ENCODE measurements at regions not wholly inside any gene's neighbourhood (a gene's known extent, or its start where the extent isn't known, plus 50 kb on each side); places are given as distances from the start of the nearest gene placed in this dataset.

DNA sequence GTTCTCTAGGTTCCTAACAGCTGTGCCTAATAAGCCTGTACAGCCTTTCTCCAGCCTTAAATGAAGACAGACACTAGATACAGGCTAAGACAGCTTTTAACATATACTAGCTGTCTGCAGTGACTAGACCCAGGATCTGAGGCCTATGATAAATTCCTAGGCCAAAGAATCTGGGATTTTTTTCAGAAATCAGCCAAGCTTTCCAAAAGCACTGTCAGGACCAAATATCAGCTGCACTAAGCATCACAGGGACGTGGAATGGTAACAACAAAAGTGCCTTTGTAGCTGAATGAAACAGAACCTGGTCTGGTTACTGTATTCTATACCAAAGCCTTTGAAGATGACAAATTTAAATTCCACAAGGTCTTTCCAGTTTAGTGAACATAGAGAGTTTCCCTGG lies 77.9 kb upstream of the DOCK9 start:
- no peak overlapping the region for H3K27ac ChIP-seq (ENCODE audit: insufficient read depth, low read length)
- no peak overlapping the region for H3K18ac ChIP-seq (ENCODE audit: low read depth, low read length)
- H3K9ac ChIP-seq (ENCODE audit: low read depth, low read length) = no peak overlapping the region
- H3K9me1 ChIP-seq (ENCODE audit: insufficient read depth, low read length) = no peaks in the 10 kb centered on the region; the same call in 1 of the 2 replicates
- H3K4me2 ChIP-seq (ENCODE audit: low read depth, low read length) = no peak overlapping the region
- DNase-seq = no peak
- no CpG with 5 or more reads among the region's 1 CpG for WGBS, 2 experiments (ENCODE audit: extremely low coverage in 2 of 2, insufficient read length in 1 of 2)
- dilution Hi-C loops (cut with HindIII; ENCODE audit: low sequenced_read_pairs, unreplicated experiment) = no loop called here
- peaks cover 2 to 27% of the 10 kb centered on the region in 2 experiments; a peak in 3 of 4 replicates for H3K79me1 ChIP-seq (ENCODE audit: low read depth in 1 of 2, low read length in 2 of 2)
- POLR2A ChIA-PET (ENCODE audit: unreplicated experiment) = no interaction called here
- no peak overlapping the region for H2BK20ac ChIP-seq (ENCODE audit: low read depth, low read length)
- no peaks in the 10 kb centered on the region for H4K20me1 ChIP-seq (ENCODE audit: insufficient read depth, low read length)
- no peak overlapping the region for H2BK120ac ChIP-seq (ENCODE audit: low read depth, low read length)
- H3K36me3 ChIP-seq (ENCODE audit: control insufficient read depth, insufficient read depth, low read length) = no peaks in the 10 kb centered on the region
- intact Hi-C loops (cut with micrococcal nuclease) = no loop called here
- H3K4me3 ChIP-seq (ENCODE audit: insufficient read depth, low read depth, low read length) = no peak overlapping the region
- CTCF ChIA-PET = interaction anchor here (0.6 to 1.3 kb wide), 3 partner anchors 9 to 42 kb away, joined by 3 read pairs; no protein-coding TSS in a partner anchor
- no peak overlapping the region for H4K5ac ChIP-seq (ENCODE audit: low read depth, low read length)
- H3K9me3 ChIP-seq (ENCODE audit: control insufficient read depth, insufficient read depth, low read length) = no peaks in the 10 kb centered on the region
- in situ Hi-C loops (cut with MboI; ENCODE audit: low sequenced_read_pairs) = no loop called here
- H2BK15ac ChIP-seq (ENCODE audit: low read depth, low read length) = no peak overlapping the region
- H2AK5ac ChIP-seq (ENCODE audit: low read depth, low read length) = no peak overlapping the region
- H2AFZ ChIP-seq (replicated peaks; ENCODE audit: low read length, poor library complexity) = no peak overlapping the region
- no peak overlapping the region for H4K91ac ChIP-seq (ENCODE audit: insufficient read depth, low read depth, low read length)
- H3K56ac ChIP-seq (ENCODE audit: extremely low read depth, insufficient read depth, low read length) = no peak overlapping the region
- no peak for TF ChIP-seq RFX5 (IDR thresholded peaks at IDR 0.05; ENCODE audit: low read depth, low read length)
- no peak for TF ChIP-seq RCOR1 (IDR thresholded peaks at IDR 0.05; ENCODE audit: insufficient replicate concordance, low read length)
- no peak for TF ChIP-seq MAFK (IDR thresholded peaks at IDR 0.05; ENCODE audit: low read depth, low read length)
- TF ChIP-seq MXI1 (IDR thresholded peaks at IDR 0.05; ENCODE audit: borderline replicate concordance, low read depth, low read length) = no peak
- TF ChIP-seq CHD1 (IDR thresholded peaks at IDR 0.05; ENCODE audit: low read depth, low read length) = no peak
- TF ChIP-seq BHLHE40 (IDR thresholded peaks at IDR 0.05; ENCODE audit: low read depth, low read length) = no peak
- TF ChIP-seq SMC3 (IDR thresholded peaks at IDR 0.05; ENCODE audit: low read depth, low read length) = no peak
- TF ChIP-seq, protein P1, sequence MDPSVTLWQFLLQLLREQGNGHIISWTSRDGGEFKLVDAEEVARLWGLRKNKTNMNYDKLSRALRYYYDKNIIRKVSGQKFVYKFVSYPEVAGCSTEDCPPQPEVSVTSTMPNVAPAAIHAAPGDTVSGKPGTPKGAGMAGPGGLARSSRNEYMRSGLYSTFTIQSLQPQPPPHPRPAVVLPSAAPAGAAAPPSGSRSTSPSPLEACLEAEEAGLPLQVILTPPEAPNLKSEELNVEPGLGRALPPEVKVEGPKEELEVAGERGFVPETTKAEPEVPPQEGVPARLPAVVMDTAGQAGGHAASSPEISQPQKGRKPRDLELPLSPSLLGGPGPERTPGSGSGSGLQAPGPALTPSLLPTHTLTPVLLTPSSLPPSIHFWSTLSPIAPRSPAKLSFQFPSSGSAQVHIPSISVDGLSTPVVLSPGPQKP (IDR thresholded peaks at IDR 0.05; ENCODE audit: borderline replicate concordance, low read depth, low read length) = no peak
- TF ChIP-seq MAZ (IDR thresholded peaks at IDR 0.05; ENCODE audit: borderline replicate concordance, low read depth, low read length) = no peak
- TF ChIP-seq USF2 (IDR thresholded peaks at IDR 0.05; ENCODE audit: low read depth, low read length) = no peak
- TF ChIP-seq, protein P2, sequence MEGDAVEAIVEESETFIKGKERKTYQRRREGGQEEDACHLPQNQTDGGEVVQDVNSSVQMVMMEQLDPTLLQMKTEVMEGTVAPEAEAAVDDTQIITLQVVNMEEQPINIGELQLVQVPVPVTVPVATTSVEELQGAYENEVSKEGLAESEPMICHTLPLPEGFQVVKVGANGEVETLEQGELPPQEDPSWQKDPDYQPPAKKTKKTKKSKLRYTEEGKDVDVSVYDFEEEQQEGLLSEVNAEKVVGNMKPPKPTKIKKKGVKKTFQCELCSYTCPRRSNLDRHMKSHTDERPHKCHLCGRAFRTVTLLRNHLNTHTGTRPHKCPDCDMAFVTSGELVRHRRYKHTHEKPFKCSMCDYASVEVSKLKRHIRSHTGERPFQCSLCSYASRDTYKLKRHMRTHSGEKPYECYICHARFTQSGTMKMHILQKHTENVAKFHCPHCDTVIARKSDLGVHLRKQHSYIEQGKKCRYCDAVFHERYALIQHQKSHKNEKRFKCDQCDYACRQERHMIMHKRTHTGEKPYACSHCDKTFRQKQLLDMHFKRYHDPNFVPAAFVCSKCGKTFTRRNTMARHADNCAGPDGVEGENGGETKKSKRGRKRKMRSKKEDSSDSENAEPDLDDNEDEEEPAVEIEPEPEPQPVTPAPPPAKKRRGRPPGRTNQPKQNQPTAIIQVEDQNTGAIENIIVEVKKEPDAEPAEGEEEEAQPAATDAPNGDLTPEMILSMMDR (conservative IDR thresholded peaks at IDR 0.05; ENCODE audit: low read depth, low read length) = no peak
- TF ChIP-seq FOS (IDR thresholded peaks at IDR 0.05; ENCODE audit: low read depth, low read length) = no peak
- TF ChIP-seq CEBPB (IDR thresholded peaks at IDR 0.05; ENCODE audit: low read depth, low read length) = no peak
- no peak for TF ChIP-seq NFE2L2 (IDR thresholded peaks at IDR 0.05; ENCODE audit: low read depth, low read length)
- no peak for TF ChIP-seq POLR2A (IDR thresholded peaks at IDR 0.05; ENCODE audit: low read depth, low read length)
- no peak for TF ChIP-seq RAD21 (IDR thresholded peaks at IDR 0.05; ENCODE audit: low read length)
- no peak overlapping the region for H3K4ac ChIP-seq (ENCODE audit: low read depth, low read length)
- H3K14ac ChIP-seq (replicated peaks; ENCODE audit: low read depth, low read length) = no peak overlapping the region
- no peak overlapping the region for H4K8ac ChIP-seq (ENCODE audit: low read depth in 2 of 2, low read length in 2 of 2)
- H3K4me1 ChIP-seq (ENCODE audit: control insufficient read depth, insufficient read depth, low read length) = peaks cover 2% of the 10 kb centered on the region; the same call in 1 of the 2 replicates
- H3K23ac ChIP-seq (ENCODE audit: low read depth, low read length) = no peak overlapping the region
- no peaks in the 10 kb centered on the region for H3K27me3 ChIP-seq (ENCODE audit: control insufficient read depth, insufficient read depth, low read length)
- BruUV-seq (replicated peaks) = no TSS peak
- no peak for ATAC-seq (ENCODE audit: low read depth)
- no peak overlapping the region for H2BK5ac ChIP-seq (ENCODE audit: low read depth, low read length, poor library complexity, severe bottlenecking)
- no peak overlapping the region for H2AK9ac ChIP-seq (replicated peaks; ENCODE audit: low read depth, low read length, poor library complexity)
